Osteocyte (in vitro differentiated cells): ENCODE measurements at regions not wholly inside any gene's neighbourhood (a gene's known extent, or its start where the extent isn't known, plus 50 kb on each side); places are given as distances from the start of the nearest gene placed in this dataset.
"Not testable (repeated sequence)": the region's sequence is repeated elsewhere in the genome, so short reads cannot be mapped to it uniquely, and the experiment has no call there.

ENCODE experiments used
- DNase-seq: peaks from one replicate; pipeline ENCODE4 v3.0.0; 2021; ENCODE audit warnings: mixed read lengths; ENCODE audit not compliant: unreplicated experiment; ENCODE audit errors: extremely low spot score
- H3K27ac Mint-ChIP-seq: one replicate; pipeline ENCODE4 v1.8.0; 2021; ENCODE audit warnings: mild to moderate bottlenecking, mixed read lengths; ENCODE audit not compliant: unreplicated experiment
- H3K27me3 Mint-ChIP-seq: one replicate; pipeline ENCODE4 v1.8.0; 2021; ENCODE audit warnings: mixed read lengths; ENCODE audit not compliant: unreplicated experiment
- H3K36me3 Mint-ChIP-seq: one replicate; pipeline ENCODE4 v1.8.0; 2021; ENCODE audit warnings: mixed read lengths; ENCODE audit not compliant: unreplicated experiment
- H3K4me1 Mint-ChIP-seq: one replicate; pipeline ENCODE4 v1.8.0; 2021; ENCODE audit warnings: mixed read lengths; ENCODE audit not compliant: unreplicated experiment
- H3K4me3 Mint-ChIP-seq: one replicate; pipeline ENCODE4 v1.8.0; 2021; ENCODE audit warnings: mild to moderate bottlenecking, moderate library complexity, mixed read lengths; ENCODE audit not compliant: unreplicated experiment
- H3K9me3 Mint-ChIP-seq: one replicate; pipeline ENCODE4 v1.8.0; 2021; ENCODE audit warnings: mixed read lengths; ENCODE audit not compliant: unreplicated experiment
- TF ChIP-seq, protein P1 (sequence below): fragments of 200-600 bp; sonication (generic); IDR thresholded peaks from 2 replicates; pipeline ENCODE4 v1.5.0; 2021; ENCODE audit warnings: antibody characterized with exemption, mild to moderate bottlenecking, moderate library complexity

- Mint-ChIP-seq H3K9me3 (peaks cover 13% of the 10 kb centered on the region), H3K36me3 (peaks cover 4% of the 10 kb centered on the region), H3K27me3 (no peaks in the 10 kb centered on the region), H3K27ac (no peak overlapping the region), H3K4me3 (no peak overlapping the region), H3K4me1 (no peaks in the 10 kb centered on the region)
- TF ChIP-seq, protein P1, sequence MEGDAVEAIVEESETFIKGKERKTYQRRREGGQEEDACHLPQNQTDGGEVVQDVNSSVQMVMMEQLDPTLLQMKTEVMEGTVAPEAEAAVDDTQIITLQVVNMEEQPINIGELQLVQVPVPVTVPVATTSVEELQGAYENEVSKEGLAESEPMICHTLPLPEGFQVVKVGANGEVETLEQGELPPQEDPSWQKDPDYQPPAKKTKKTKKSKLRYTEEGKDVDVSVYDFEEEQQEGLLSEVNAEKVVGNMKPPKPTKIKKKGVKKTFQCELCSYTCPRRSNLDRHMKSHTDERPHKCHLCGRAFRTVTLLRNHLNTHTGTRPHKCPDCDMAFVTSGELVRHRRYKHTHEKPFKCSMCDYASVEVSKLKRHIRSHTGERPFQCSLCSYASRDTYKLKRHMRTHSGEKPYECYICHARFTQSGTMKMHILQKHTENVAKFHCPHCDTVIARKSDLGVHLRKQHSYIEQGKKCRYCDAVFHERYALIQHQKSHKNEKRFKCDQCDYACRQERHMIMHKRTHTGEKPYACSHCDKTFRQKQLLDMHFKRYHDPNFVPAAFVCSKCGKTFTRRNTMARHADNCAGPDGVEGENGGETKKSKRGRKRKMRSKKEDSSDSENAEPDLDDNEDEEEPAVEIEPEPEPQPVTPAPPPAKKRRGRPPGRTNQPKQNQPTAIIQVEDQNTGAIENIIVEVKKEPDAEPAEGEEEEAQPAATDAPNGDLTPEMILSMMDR, result no peak
- no peak for DNase-seq
These were observed 868.4 kb downstream of the KCNMA1 start for GRCh38 chr10:76769161-76769560.

GRCh38 chr10:76766682-76767081 is 870.9 kb downstream of the KCNMA1 start:
- Mint-ChIP-seq H3K36me3 (peaks cover 2% of the 10 kb centered on the region), H3K27ac (no peak overlapping the region), H3K9me3 (peaks cover 6% of the 10 kb centered on the region), H3K27me3 (peaks cover 11% of the 10 kb centered on the region), H3K4me1 (peaks cover 3% of the 10 kb centered on the region), H3K4me3 (no peak overlapping the region)
- TF ChIP-seq, protein P1, result no peak
- no peak for DNase-seq

GRCh38 chr10:76764921-76765320 is 872.7 kb downstream of the KCNMA1 start:
- DNase-seq, H3K27ac Mint-ChIP-seq, H3K4me1 Mint-ChIP-seq, H3K4me3 Mint-ChIP-seq, H3K9me3 Mint-ChIP-seq, H3K36me3 Mint-ChIP-seq: not testable (repeated sequence)
- peaks cover 19% of the 10 kb centered on the region for H3K27me3 Mint-ChIP-seq

- peaks cover 3% of the 10 kb centered on the region for H3K4me1 Mint-ChIP-seq
- H3K36me3 Mint-ChIP-seq, result peaks cover 2% of the 10 kb centered on the region
- H3K27ac Mint-ChIP-seq, result no peak overlapping the region
- H3K4me3 Mint-ChIP-seq, result no peak overlapping the region
- peaks cover 19% of the 10 kb centered on the region for H3K27me3 Mint-ChIP-seq
- no peak for DNase-seq
- H3K9me3 Mint-ChIP-seq, result peaks cover 6% of the 10 kb centered on the region
- TF ChIP-seq, protein P1, result no peak
These were observed 873.4 kb downstream of the KCNMA1 start for GRCh38 chr10:76764177-76764576.

DNA sequence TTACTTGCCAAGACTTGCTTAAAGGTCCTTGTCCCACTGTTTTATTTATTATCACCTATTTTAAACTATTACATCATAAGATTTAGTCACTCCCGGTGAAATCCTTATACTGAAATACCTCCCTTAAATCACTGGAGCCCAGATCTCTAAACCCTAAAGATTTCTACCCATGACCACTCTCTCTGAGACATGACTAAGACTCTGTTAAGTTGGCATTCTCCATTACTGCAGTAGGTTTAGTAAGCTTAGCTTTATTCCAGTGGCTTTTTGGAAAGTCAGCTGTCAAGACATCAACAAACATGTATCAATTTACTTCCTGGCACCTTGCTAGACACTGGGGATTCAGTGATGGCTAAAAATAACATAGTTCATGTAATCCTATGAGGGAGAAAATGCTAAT is 874.2 kb downstream of the KCNMA1 start:
- Mint-ChIP-seq H3K9me3 (peaks cover 6% of the 10 kb centered on the region), H3K27me3 (peaks cover 27% of the 10 kb centered on the region), H3K27ac (no peak overlapping the region), H3K4me3 (no peak overlapping the region), H3K36me3 (peaks cover 2% of the 10 kb centered on the region), H3K4me1 (peaks cover 3% of the 10 kb centered on the region)
- DNase-seq, result no peak
- TF ChIP-seq, protein P1, result no peak

- TF ChIP-seq, protein P1, result no peak
- H3K4me3 Mint-ChIP-seq, result no peak overlapping the region
- no peak for DNase-seq
- H3K4me1 Mint-ChIP-seq, result peaks cover 3% of the 10 kb centered on the region
- peaks cover 38% of the 10 kb centered on the region for H3K27me3 Mint-ChIP-seq
- H3K36me3 Mint-ChIP-seq, result peaks cover 2% of the 10 kb centered on the region
- no peaks in the 10 kb centered on the region for H3K9me3 Mint-ChIP-seq
- no peak overlapping the region for H3K27ac Mint-ChIP-seq
These were observed 877.9 kb downstream of the KCNMA1 start for GRCh38 chr10:76759681-76760080.
